H4 (cell line): ENCODE measurements at regions not wholly inside any gene's neighbourhood (a gene's known extent, or its start where the extent isn't known, plus 50 kb on each side); places are given as distances from the start of the nearest gene placed in this dataset.

Source experiments
- DNase-seq: peaks from one replicate; pipeline ENCODE4 v3.0.0-alpha.2; 2015; ENCODE audit warnings: low spot score

GRCh38 chr5:169448826-169449225 lies 134.7 kb upstream of the SPDL1 start:
- DNase-seq = no peak

GRCh38 chr5:169445191-169445590 lies 138.4 kb upstream of the SPDL1 start:
- DNase-seq = no peak

- DNase-seq = no peak
Measured at GRCh38 chr5:169442913-169443784, 140.4 kb upstream of the SPDL1 start.

GRCh38 chr5:169442403-169442874 lies 141.1 kb upstream of the SPDL1 start:
- peak; percentile 58 for DNase-seq

- DNase-seq = no peak
Measured at GRCh38 chr5:169440107-169440705, 139.3 kb upstream of the SLIT3 start.

GRCh38 chr5:169439362-169439761 lies 138.4 kb upstream of the SLIT3 start:
- no peak for DNase-seq

GRCh38 chr5:169435506-169436229 lies 134.7 kb upstream of the SLIT3 start:
- peak; percentile 65 for DNase-seq

- no peak for DNase-seq
Measured at GRCh38 chr5:169433221-169433651, 132.3 kb upstream of the SLIT3 start.

GRCh38 chr5:169431386-169431785 lies 130.4 kb upstream of the SLIT3 start:
- no peak for DNase-seq

- no peak for DNase-seq
Measured at GRCh38 chr5:169430671-169431070, 129.7 kb upstream of the SLIT3 start.

- no peak for DNase-seq
Measured at GRCh38 chr5:169429044-169429443, 128.1 kb upstream of the SLIT3 start.

- DNase-seq = no peak
Measured at GRCh38 chr5:169426784-169427183, 125.8 kb upstream of the SLIT3 start.

- no peak for DNase-seq
Measured at GRCh38 chr5:169424670-169425378, 123.9 kb upstream of the SLIT3 start.

- no peak for DNase-seq
Measured at GRCh38 chr5:169424279-169424655, 123.3 kb upstream of the SLIT3 start.

- DNase-seq = no peak
Measured at GRCh38 chr5:169423580-169424278, 122.8 kb upstream of the SLIT3 start.

- DNase-seq = no peak
Measured at GRCh38 chr5:169422087-169422486, 121.1 kb upstream of the SLIT3 start.

GRCh38 chr5:169421677-169422076 lies 120.7 kb upstream of the SLIT3 start:
- no peak for DNase-seq

GRCh38 chr5:169417676-169418075 lies 116.7 kb upstream of the SLIT3 start:
- DNase-seq = no peak

- DNase-seq = peak; percentile 88
Measured at GRCh38 chr5:169416583-169417196, 115.8 kb upstream of the SLIT3 start.

GRCh38 chr5:169415948-169416347 lies 115.0 kb upstream of the SLIT3 start:
- DNase-seq = no peak

GRCh38 chr5:169415371-169415770 lies 114.4 kb upstream of the SLIT3 start:
- DNase-seq = no peak
